ENCODE measurements at regions not wholly inside any gene's neighbourhood (a gene's known extent, or its start where the extent isn't known, plus 50 kb on each side); places are given as distances from the start of the nearest gene placed in this dataset.

DNA sequence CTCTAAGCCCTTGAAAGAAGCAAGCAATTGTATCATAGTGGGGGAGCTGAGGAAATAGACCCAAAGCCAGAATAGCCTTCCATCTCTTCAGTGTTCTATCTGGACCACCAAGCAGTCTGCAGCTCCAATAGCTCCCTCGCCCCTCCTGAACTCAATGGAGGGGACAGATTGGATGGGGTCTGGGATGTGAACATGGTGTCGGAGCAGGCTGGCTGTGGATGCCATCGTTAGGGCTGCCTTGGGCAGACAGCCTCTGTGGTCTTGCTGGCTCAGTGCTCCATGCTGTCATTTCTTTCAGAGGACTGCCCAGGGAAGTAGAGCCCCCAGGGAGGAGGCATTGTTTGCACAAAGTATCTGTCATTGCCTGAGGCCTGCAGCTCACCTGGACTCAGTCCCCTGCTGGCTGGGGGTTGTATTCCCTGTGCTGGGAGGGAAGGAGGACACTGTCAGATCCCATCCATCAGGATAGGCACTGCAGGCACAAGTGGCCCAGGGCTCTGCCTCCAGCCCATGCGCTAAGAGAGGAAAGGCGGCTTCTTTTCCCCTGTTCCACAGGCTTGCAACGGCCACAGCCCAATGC is 537.7 kb downstream of the BUD13 start:
- ATAC-seq, result no peak

- ATAC-seq, result no peak
Measured at GRCh38 chr11:116233561-116233960, 539.2 kb downstream of the BUD13 start.

- ATAC-seq, result peak; percentile 23
Measured at GRCh38 chr11:116232364-116232828, 540.4 kb downstream of the BUD13 start.

GRCh38 chr11:116231543-116231942 is 541.2 kb downstream of the BUD13 start:
- ATAC-seq, result no peak

DNA sequence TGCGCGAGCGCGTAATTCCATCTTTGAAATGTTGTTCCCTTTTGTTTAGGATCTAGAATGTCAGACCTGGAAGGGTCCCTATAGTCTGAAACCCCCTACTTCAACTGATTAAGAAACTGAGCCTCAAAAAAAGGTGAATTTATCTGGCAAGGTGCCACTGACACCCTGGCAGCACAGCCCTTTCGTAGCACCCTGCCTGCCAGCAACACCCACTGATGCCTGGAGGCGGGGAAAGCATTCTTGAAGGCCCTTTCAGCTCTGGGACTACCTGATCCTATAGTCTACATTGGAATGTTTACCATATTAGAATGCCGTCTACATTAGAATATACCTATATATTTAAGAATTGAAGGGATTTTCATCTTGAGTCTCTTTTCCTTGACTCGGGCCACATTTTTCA is 542.3 kb downstream of the BUD13 start:
- no peak for ATAC-seq

DNA sequence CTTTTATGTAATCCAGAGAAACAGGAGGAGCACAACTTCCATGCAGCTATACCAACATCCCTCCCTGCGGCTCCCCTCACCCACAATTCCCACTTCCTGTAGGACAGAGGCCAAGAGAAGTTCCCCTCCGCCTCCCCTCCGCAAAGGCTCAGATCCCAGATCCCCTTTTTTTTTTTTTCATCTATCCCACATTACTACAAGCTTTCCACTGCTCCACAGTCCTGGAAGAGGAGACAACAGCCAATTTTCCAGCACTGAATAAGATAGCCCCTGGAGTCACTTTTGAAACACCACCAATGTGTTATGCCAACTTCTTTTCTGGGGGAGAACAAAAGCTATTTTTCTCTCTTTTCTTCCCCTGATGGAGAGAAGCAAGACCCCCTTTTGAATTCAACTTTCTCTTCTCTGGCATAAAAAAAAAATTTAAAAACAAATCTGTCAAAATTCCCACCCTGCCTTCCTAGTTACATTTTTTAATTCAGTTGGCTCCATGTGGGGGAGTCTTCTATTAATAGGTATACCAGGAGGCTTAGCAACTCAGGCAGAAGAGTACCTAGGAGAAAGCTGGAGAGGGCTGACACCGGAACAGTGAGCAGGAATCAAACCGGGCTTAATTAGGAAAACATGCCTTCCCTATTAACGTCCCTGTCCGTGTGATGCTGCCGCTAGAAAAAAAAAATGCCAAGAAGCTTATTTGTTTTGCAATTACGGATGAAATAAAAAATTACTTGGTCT is 543.4 kb downstream of the BUD13 start:
- ATAC-seq, result no peak

DNA sequence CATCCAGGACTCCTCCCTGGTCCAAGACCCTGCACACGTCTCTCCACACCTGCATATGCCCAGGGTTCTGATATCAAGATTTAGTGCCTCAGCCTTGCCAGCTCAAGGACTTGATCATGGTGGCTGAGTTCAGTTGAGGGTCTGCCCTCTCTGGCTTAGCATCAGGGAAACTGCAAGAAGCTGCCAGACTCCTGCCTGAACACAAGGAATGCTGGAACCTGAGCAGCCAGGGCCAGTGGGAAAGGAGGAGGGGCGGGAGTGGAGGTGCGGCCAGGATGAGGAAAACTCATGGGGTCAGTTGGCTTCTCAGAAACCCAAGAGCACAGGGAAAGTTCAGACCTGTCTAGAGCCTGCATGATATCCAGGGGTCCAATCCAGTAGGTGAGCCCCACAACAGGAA is 546.1 kb downstream of the BUD13 start:
- ATAC-seq, result no peak

DNA sequence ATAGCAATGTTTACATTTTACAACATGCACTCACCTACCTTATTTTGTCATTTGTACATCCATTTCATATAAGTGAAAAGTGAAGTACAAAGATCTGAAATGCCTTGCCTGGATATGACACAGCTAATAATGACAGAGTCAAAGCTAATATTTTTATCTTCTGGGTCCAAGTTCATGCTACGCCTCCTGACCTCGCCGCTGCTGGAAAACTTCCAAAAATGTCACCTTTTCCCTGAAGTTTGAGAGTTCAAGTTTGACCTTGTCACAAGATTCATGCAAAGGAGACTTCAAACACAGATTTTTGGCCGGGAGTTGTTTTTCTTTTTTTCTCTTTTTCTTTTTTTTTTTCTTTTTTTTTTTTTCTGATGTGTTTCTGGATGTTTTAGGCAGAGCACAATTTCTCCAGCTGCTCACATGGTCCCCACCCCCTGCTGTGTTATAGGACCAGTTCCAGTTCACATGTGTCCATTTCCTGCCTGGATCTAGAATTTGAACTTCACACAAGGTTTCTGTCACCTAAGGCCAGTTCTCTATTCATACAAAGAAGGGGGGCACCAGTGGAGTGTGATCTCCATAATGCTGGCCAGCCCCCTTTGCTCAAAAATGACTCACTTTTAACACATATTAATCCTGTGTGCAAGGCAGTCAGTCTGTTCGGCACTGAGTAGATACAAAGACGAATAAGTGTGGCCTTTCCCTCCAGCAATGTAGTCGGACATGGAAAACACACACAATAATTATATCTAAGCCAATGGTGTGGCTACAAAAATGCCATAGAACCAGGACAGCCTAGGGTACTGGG is 546.8 kb downstream of the BUD13 start:
- no peak for ATAC-seq

DNA sequence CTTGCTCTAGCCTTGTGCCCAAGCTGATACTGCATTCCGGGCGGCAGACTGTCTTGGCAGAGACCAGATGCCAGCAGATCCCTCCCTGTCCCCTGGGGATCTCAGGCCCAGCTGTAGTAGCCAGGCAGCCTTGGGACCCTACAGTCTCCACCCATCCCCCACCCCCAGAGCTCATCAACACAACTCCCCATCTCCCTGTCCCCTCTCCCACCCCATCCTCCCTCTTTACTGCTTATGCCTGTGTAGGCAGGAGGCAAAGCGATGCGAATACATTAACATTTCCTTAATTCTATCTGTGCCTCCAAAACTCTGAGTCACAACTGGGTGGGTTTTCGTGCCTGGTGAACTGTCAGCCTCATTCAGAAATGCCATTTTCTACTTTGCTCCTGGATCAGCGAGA is 547.6 kb downstream of the BUD13 start:
- ATAC-seq, result no peak

DNA sequence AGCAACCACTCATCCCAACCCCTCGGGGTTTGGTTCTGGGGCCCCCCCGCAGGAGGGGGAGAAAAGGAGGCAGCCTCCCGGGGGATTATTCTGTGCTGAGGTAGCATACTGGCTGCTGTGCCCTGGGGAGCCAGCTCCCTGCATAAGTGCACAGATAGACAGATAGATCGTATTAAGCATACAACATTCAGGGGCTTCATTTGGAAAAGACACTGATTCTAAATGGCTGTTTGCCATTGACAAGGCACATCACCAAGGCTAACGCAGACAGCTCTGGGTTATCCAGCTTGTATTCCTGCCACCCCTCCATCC is 547.9 kb downstream of the BUD13 start:
- ATAC-seq, result no peak

DNA sequence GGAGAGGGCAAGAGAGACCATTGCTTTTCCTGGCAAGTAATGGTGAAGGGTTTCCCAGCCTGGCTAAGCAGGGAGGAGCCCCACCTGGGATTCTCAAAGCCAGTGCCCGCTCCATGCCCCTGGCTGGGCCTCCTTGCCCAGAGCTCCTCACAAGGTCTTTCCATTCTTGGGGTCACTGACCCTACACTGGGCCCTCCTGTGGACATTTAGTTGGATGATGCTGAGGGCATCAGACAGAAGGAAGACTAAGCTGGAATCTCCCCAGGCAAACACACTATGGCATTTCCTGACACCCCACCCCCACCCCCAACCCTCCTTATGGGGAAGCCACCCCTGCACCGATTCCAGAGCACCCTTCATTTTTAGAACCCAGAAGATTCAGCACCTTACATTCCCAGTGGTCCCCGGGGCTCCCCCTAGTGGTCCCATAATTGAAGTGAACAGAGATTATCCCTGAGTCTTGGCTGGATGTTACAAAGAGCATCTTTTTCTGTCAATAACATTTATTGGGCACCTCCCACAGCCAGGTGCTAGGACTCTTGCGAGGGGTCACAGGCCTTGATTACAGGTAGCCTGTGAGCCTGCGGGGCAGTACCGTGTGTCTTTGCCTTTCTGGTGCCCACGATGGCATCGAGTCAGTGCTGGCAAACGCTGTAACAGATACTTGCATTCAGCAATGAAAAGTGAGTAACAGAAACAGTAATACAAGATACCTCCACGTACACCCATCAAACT is 548.5 kb downstream of the BUD13 start:
- peak; percentile 41 for ATAC-seq

DNA sequence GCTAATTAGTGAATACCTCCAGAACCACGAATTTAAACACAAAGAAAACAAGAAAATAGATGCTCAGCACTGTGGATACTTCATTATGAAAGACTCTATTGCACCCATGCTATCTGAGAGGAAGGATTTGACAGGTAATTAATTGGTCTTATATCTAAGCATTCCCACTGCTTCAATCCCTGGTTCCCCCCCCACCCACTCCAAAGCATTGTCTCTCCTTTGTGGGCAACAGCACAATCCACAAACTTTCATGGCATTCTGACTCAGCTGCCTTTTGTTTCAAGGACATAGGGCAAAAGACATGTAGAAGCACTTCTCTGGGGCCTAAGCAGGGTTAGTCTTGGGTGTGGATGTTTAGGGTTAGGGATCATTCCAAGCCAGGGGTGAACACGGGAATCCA is 551.4 kb downstream of the BUD13 start:
- ATAC-seq, result no peak

- ATAC-seq, result no peak
Measured at GRCh38 chr11:116219171-116219635, 553.6 kb downstream of the BUD13 start.

GRCh38 chr11:116217441-116217840 is 555.3 kb downstream of the BUD13 start:
- no peak for ATAC-seq

GRCh38 chr11:116217006-116217405 is 555.8 kb downstream of the BUD13 start:
- ATAC-seq, result peak; percentile 73

DNA sequence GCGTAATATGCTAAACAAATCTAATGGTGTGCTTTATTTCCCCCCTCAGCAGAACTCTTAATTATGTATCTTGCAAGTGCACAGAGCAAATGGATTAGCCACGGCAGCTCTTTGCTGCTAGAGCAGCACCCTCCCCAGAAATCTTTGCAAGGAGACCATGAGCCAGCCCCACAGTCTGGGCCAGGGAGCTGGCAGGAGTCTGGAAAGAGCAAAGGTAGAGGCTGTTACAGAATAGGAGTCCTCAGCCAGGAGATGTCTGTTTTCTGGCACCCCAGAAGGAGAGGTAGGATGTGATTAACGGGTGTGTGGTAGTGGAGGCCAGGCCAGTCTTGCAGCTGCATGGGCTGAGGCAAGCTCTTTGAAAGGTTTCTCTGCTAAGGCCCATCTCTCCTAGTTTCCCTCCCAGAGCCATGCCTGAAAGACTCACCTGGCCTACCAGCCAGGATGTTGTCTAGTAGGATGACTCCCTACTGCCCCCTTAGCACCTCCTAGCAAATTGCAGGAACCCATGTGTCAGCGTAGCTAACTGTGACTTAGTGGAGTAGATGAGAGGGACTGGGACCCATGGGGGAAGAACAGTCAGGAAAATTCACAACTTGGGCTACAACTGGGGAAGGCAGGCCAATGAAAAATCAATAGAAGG is 557.2 kb downstream of the BUD13 start:
- no peak for ATAC-seq

GRCh38 chr11:116211147-116211546 is 561.6 kb downstream of the BUD13 start:
- no peak for ATAC-seq

- no peak for ATAC-seq
Measured at GRCh38 chr11:116210663-116211062, 562.1 kb downstream of the BUD13 start.

GRCh38 chr11:116209255-116209654 is 563.5 kb downstream of the BUD13 start:
- ATAC-seq, result no peak

DNA sequence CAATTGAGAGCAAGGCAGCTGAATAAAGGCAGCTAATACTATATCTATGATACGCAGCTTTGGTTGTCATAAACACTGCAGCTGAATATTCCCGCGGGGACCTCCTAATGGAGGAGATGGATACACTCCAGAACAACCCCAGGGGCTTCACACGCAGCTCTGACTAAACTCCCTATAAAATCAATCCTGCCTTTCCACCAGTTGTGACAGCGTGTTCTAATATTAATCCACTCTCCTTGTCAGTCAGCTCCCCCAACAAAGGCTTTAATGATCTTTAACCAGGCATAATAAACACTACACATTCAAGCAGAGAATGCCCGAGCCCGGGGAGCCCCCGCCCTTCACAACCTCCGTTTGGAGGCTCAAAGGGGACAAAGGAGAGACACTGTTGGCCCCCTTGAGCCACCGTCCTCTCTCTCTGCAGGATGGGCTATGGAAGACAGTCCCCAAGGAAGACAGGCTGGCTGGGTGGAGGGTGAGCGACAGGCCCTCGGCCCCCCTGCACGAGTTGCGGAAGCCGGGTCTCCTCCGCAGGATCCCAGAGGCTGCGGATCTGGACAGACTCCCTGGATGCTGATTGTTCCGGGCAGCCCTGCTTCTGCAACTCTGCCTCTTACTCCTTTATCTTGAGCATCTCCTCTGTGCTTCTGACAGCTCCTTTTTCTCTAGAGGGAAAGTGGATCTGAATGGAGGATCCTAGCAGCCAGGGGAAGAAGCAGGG is 565.2 kb downstream of the BUD13 start:
- no peak for ATAC-seq

- no peak for ATAC-seq
Measured at GRCh38 chr11:116207019-116207418, 565.8 kb downstream of the BUD13 start.

DNA sequence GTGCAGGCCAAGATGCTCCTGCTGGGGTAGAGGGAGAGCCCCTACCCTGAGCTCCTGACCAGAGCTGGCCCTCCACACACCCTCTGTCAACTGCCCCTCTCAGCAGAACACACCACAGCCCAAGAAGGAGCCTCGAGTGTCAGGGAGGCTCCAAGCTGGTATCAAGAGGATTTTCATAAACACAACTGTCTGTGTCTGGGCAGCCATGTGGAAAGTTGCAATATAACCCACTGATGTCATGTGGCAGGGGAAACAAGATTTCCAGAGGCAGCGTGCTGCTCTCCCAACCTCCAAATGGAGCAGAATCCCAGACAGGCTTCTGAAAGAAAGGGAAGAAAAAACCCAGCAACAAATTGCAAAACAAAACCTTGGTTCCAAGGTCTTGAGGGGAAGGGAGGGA is 569.9 kb downstream of the BUD13 start:
- ATAC-seq, result no peak
